Spleen (tissue), 7 donors: ENCODE measurements at regions not wholly inside any gene's neighbourhood (a gene's known extent, or its start where the extent isn't known, plus 50 kb on each side); places are given as distances from the start of the nearest gene placed in this dataset.

Experiments
- POLR2AphosphoS5 ChIP-seq, 3 donors: sonication (generic); formaldehyde crosslinking; IDR thresholded peaks; one replicate each; pipeline ENCODE4 v1.5.1; 2017; ENCODE audit warnings: antibody characterized with exemption in 3 of 3
- TF ChIP-seq, protein P1 (sequence below), 11 experiments: fragments of 200-600 bp in 7 of 11; fragments of 450-650 bp in 4 of 11; sonication (generic) in 4 of 11; IDR thresholded peaks in 8 of 11; conservative IDR thresholded peaks in 3 of 11; 1 replicate in 7 of 11; 2 replicates in 4 of 11; pipeline versions ENCODE4 v1.4.0 to v1.8.0; 2016 to 2021; ENCODE audit warnings: antibody characterized with exemption in 11 of 11, inconsistent platforms in 4 of 11, mild to moderate bottlenecking in 1 of 11
- donor health status: DM: no; HTN: no; CAD: no; lungs with moderate emphysema.
- donor health status: DM: no; HTN: no; CAD: no.
- donor health status: DM: no; HTN: no; CAD: no.

DNA sequence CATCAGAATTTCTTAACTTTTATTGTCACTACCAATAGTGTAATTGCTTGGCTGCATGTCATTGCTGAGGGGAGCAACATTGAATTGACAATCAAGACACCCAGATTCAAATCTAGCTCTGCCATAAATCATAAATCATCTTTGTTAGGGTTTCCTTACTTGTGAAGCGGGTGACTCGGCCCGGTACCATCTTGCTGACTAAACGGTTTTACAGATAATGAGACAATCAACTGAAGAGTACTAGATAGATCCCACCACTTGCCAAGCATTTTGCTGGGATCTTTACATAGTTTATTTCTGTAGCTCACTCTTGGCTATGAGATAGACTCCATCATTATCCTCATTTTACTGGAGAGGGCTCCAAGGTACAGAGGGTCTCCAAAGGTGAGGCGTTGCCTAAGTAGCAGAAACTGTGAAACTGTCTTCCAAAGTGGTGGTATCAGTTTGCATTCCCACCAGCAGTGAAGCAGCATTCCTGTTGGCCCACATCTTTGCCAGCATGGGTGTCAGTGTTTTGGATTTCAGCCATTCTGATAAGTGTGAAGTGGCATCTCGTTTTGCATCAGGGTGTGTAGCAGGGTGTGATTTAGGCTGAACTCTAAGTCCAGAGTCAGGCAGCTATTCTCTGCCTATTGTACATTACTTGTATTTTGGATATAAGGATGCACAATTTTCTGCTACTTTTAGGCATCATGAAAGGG, 168.7 kb upstream of the BMPER start:
- TF ChIP-seq, protein P1, sequence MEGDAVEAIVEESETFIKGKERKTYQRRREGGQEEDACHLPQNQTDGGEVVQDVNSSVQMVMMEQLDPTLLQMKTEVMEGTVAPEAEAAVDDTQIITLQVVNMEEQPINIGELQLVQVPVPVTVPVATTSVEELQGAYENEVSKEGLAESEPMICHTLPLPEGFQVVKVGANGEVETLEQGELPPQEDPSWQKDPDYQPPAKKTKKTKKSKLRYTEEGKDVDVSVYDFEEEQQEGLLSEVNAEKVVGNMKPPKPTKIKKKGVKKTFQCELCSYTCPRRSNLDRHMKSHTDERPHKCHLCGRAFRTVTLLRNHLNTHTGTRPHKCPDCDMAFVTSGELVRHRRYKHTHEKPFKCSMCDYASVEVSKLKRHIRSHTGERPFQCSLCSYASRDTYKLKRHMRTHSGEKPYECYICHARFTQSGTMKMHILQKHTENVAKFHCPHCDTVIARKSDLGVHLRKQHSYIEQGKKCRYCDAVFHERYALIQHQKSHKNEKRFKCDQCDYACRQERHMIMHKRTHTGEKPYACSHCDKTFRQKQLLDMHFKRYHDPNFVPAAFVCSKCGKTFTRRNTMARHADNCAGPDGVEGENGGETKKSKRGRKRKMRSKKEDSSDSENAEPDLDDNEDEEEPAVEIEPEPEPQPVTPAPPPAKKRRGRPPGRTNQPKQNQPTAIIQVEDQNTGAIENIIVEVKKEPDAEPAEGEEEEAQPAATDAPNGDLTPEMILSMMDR (IDR thresholded peaks at IDR 0.05 in 8 of 11, conservative IDR thresholded peaks at IDR 0.05 in 3 of 11), result no peak
- no peak for TF ChIP-seq POLR2AphosphoS5 (IDR thresholded peaks at IDR 0.05)
